Astrocyte (in vitro differentiated cells and primary cell): ENCODE measurements at regions not wholly inside any gene's neighbourhood (a gene's known extent, or its start where the extent isn't known, plus 50 kb on each side); places are given as distances from the start of the nearest gene placed in this dataset.

Experiments
- DNase-seq: peaks from one replicate; pipeline ENCODE4 v3.0.0-alpha.2; 2010; ENCODE audit warnings: low read depth
- FAIRE-seq: peaks from 2 replicates; lab custom pipeline; 2011; peaks lifted over from hg19 to GRCh38; lab: Jason Lieb, UNC
- H2AFZ ChIP-seq: 2 replicates; pipeline ENCODE4 v1.6.0; 2012; ENCODE audit warnings: low read depth, low read length, inconsistent platforms
- H3K27ac ChIP-seq: 2 replicates; pipeline ENCODE4 v1.5.1; 2011; ENCODE audit warnings: low read depth, low read length, inconsistent platforms
- H3K27me3 ChIP-seq: 2 replicates; pipeline ENCODE4 v1.6.0; 2011; ENCODE audit warnings: low read length, inconsistent platforms; ENCODE audit not compliant: insufficient read depth
- H3K36me3 ChIP-seq: 2 replicates; pipeline ENCODE4 v1.5.1; 2011; ENCODE audit warnings: low read length, inconsistent platforms; ENCODE audit not compliant: insufficient read depth
- H3K4me1 ChIP-seq: 2 replicates; pipeline ENCODE4 v1.5.1; 2011; ENCODE audit warnings: low read length, inconsistent platforms; ENCODE audit not compliant: insufficient read depth
- H3K4me2 ChIP-seq: 2 replicates; pipeline ENCODE4 v1.6.0; 2012; ENCODE audit warnings: low read length, inconsistent platforms
- H3K4me3 ChIP-seq: 2 replicates; pipeline ENCODE4 v1.5.1; 2011; ENCODE audit warnings: low read depth, mild to moderate bottlenecking, low read length, inconsistent platforms; ENCODE audit not compliant: insufficient read depth
- H3K79me2 ChIP-seq: 2 replicates; pipeline ENCODE4 v1.6.0; 2012; ENCODE audit warnings: mild to moderate bottlenecking, low read length, inconsistent platforms; ENCODE audit not compliant: insufficient read depth
- H3K9ac ChIP-seq: 2 replicates; pipeline ENCODE4 v1.6.0; 2012; ENCODE audit warnings: mild to moderate bottlenecking, low read length, inconsistent platforms
- H3K9me3 ChIP-seq: 2 replicates; pipeline ENCODE4 v1.5.1; 2012; ENCODE audit warnings: low read depth, mild to moderate bottlenecking, low read length, inconsistent platforms; ENCODE audit not compliant: insufficient read depth
- H4K20me1 ChIP-seq: 2 replicates; pipeline ENCODE4 v1.6.0; 2012; ENCODE audit warnings: low read length, inconsistent platforms; ENCODE audit not compliant: insufficient read depth
- H3K27ac Mint-ChIP-seq: one replicate; pipeline ENCODE4 v1.8.0; 2021; ENCODE audit warnings: mild to moderate bottlenecking, mixed read lengths; ENCODE audit not compliant: unreplicated experiment
- H3K27me3 Mint-ChIP-seq: one replicate; pipeline ENCODE4 v1.8.0; 2021; ENCODE audit warnings: low read depth, mixed read lengths; ENCODE audit not compliant: unreplicated experiment
- H3K36me3 Mint-ChIP-seq: one replicate; pipeline ENCODE4 v1.8.0; 2021; ENCODE audit warnings: low read depth, mixed read lengths; ENCODE audit not compliant: unreplicated experiment
- H3K4me1 Mint-ChIP-seq: one replicate; pipeline ENCODE4 v1.8.0; 2021; ENCODE audit warnings: low read depth, mixed read lengths; ENCODE audit not compliant: unreplicated experiment
- H3K4me3 Mint-ChIP-seq: one replicate; pipeline ENCODE4 v1.8.0; 2021; ENCODE audit warnings: mild to moderate bottlenecking, moderate library complexity, mixed read lengths; ENCODE audit not compliant: unreplicated experiment
- H3K9me3 Mint-ChIP-seq: one replicate; pipeline ENCODE4 v1.8.0; 2021; ENCODE audit warnings: mild to moderate bottlenecking, mixed read lengths; ENCODE audit not compliant: unreplicated experiment
- EZH2 ChIP-seq: IDR thresholded peaks from 2 replicates; pipeline ENCODE4 v1.6.1; 2012; ENCODE audit warnings: mild to moderate bottlenecking, low read length, inconsistent platforms; ENCODE audit not compliant: insufficient read depth
- TF ChIP-seq, protein P1 (sequence below): IDR thresholded peaks from 2 replicates; pipeline ENCODE4 v1.5.1; 2011; ENCODE audit warnings: low read depth, mild to moderate bottlenecking, inconsistent platforms, low read length, moderate library complexity; ENCODE audit not compliant: insufficient read depth

DNA sequence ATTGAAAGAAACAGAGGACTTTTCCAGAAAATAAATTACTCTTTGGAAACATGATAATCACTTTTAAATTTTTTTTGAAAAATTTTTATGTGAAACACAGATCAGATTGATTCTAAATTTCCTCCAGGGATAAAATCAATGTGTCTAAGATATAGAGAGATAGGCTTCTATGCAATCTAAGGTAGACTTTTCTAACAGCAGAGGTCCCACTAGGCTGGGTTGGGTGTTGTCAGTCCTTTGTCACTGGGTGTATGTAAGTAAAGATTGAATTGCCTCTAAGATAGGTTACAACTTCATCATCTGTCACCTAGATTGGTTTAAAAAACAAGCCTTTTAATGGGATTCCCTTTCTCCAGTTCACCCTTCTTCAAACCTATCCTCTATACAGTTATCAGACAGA, 449.9 kb downstream of the DHX35 start:
- no peaks in the 10 kb centered on the region for H3K4me1 Mint-ChIP-seq
- H3K9me3 ChIP-seq = no peaks in the 10 kb centered on the region
- no peaks in the 10 kb centered on the region for H3K4me1 ChIP-seq
- no peaks in the 10 kb centered on the region for H3K36me3 ChIP-seq
- no peak for DNase-seq
- H3K4me2 ChIP-seq = no peak overlapping the region
- no peak for FAIRE-seq
- no peak overlapping the region for H2AFZ ChIP-seq
- no peaks in the 10 kb centered on the region for H4K20me1 ChIP-seq
- H3K4me3 Mint-ChIP-seq = no peak overlapping the region
- H3K27me3 Mint-ChIP-seq = peaks cover 3% of the 10 kb centered on the region
- H3K4me3 ChIP-seq = no peak overlapping the region
- no peaks in the 10 kb centered on the region for H3K9me3 Mint-ChIP-seq
- no peak overlapping the region for H3K27ac Mint-ChIP-seq
- no peak for TF ChIP-seq EZH2
- TF ChIP-seq, protein P1, sequence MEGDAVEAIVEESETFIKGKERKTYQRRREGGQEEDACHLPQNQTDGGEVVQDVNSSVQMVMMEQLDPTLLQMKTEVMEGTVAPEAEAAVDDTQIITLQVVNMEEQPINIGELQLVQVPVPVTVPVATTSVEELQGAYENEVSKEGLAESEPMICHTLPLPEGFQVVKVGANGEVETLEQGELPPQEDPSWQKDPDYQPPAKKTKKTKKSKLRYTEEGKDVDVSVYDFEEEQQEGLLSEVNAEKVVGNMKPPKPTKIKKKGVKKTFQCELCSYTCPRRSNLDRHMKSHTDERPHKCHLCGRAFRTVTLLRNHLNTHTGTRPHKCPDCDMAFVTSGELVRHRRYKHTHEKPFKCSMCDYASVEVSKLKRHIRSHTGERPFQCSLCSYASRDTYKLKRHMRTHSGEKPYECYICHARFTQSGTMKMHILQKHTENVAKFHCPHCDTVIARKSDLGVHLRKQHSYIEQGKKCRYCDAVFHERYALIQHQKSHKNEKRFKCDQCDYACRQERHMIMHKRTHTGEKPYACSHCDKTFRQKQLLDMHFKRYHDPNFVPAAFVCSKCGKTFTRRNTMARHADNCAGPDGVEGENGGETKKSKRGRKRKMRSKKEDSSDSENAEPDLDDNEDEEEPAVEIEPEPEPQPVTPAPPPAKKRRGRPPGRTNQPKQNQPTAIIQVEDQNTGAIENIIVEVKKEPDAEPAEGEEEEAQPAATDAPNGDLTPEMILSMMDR = no peak
- H3K9ac ChIP-seq = no peak overlapping the region
- H3K36me3 Mint-ChIP-seq = no peaks in the 10 kb centered on the region
- H3K79me2 ChIP-seq = no peaks in the 10 kb centered on the region
- H3K27ac ChIP-seq = no peak overlapping the region
- H3K27me3 ChIP-seq = no peaks in the 10 kb centered on the region

GRCh38 chr20:39399463-39399862, 437.3 kb downstream of the DHX35 start:
- FAIRE-seq = no peak
- H3K4me3 Mint-ChIP-seq = no peak overlapping the region
- no peaks in the 10 kb centered on the region for H4K20me1 ChIP-seq
- H2AFZ ChIP-seq = no peak overlapping the region
- H3K9me3 ChIP-seq = peaks cover 2% of the 10 kb centered on the region
- no peaks in the 10 kb centered on the region for H3K27me3 ChIP-seq
- H3K9me3 Mint-ChIP-seq = no peaks in the 10 kb centered on the region
- H3K27ac ChIP-seq = no peak overlapping the region
- no peak overlapping the region for H3K4me2 ChIP-seq
- no peak overlapping the region for H3K27ac Mint-ChIP-seq
- H3K36me3 Mint-ChIP-seq = no peaks in the 10 kb centered on the region
- H3K4me3 ChIP-seq = no peak overlapping the region
- H3K79me2 ChIP-seq = no peaks in the 10 kb centered on the region
- no peak for DNase-seq
- no peaks in the 10 kb centered on the region for H3K36me3 ChIP-seq
- H3K4me1 ChIP-seq = no peaks in the 10 kb centered on the region
- no peaks in the 10 kb centered on the region for H3K4me1 Mint-ChIP-seq
- no peak overlapping the region for H3K9ac ChIP-seq
- peaks cover 3% of the 10 kb centered on the region for H3K27me3 Mint-ChIP-seq
- TF ChIP-seq EZH2 = no peak
- TF ChIP-seq, protein P1 = no peak

- Histone ChIP-seq H3K4me3 (no peak overlapping the region), H3K9me3 (peaks cover 3% of the 10 kb centered on the region), H3K36me3 (no peaks in the 10 kb centered on the region), H3K4me2 (no peak overlapping the region), H2AFZ (no peak overlapping the region), H4K20me1 (no peaks in the 10 kb centered on the region), H3K9ac (no peak overlapping the region), H3K27me3 (no peaks in the 10 kb centered on the region), H3K27ac (no peak overlapping the region), H3K4me1 (no peaks in the 10 kb centered on the region), H3K79me2 (no peaks in the 10 kb centered on the region)
- no peak for TF ChIP-seq EZH2
- TF ChIP-seq, protein P1 = no peak
- H3K4me1 Mint-ChIP-seq = no peaks in the 10 kb centered on the region
- peaks cover 3% of the 10 kb centered on the region for H3K27me3 Mint-ChIP-seq
- no peak for DNase-seq
- no peak overlapping the region for H3K27ac Mint-ChIP-seq
- H3K36me3 Mint-ChIP-seq = no peaks in the 10 kb centered on the region
- FAIRE-seq = no peak
- no peak overlapping the region for H3K4me3 Mint-ChIP-seq
- H3K9me3 Mint-ChIP-seq = no peaks in the 10 kb centered on the region
These were observed 436.5 kb downstream of the DHX35 start for GRCh38 chr20:39398656-39399055.
